T-cell (primary cell): ENCODE measurements at regions not wholly inside any gene's neighbourhood (a gene's known extent, or its start where the extent isn't known, plus 50 kb on each side); places are given as distances from the start of the nearest gene placed in this dataset.

Experiments used
- ATAC-seq, 4 experiments: fragments of 200-7000 bp in 3 of 4; fragments of 150-1000 bp in 1 of 4; cut with Tn5 transposase; replicated peaks in 1 of 4; 1 replicate in 3 of 4; 2 replicates in 1 of 4; pipeline ENCODE4 v1.10.0; 2021; ENCODE audit warnings: moderate library complexity in 3 of 4, mild to moderate bottlenecking in 2 of 4, moderate number of reproducible peaks in 1 of 4
- CTCF ChIA-PET, 2 donors: fragments of 300-600 bp; sonication (Branson Sonifier 250); formaldehyde crosslinking; loops; one replicate each; lab custom pipeline; 2022; ENCODE audit warnings: antibody characterized with exemption in 2 of 2; lab: Charles Lee
- POLR2A ChIA-PET, 2 donors: fragments of 300-600 bp; sonication (Branson Sonifier 250); formaldehyde crosslinking; loops; one replicate each; lab custom pipeline; 2022; ENCODE audit warnings: antibody characterized with exemption in 2 of 2; lab: Charles Lee
- DNase-seq, 35 experiments: peaks; one replicate each; pipeline versions ENCODE4 v3.0.0 to v3.0.0-alpha.2; 2013 to 2023
- H3K27ac ChIP-seq: one replicate; pipeline ENCODE4 v1.5.1; 2013; ENCODE audit warnings: low read length
- H3K27me3 ChIP-seq, 2 experiments: replicated peaks in 1 of 2; 1 replicate in 1 of 2; 2 replicates in 1 of 2; pipeline versions ENCODE4 v1.6.1 to v1.7.0; 2013; ENCODE audit warnings: low read length in 1 of 2, mixed read lengths in 1 of 2; ENCODE audit not compliant: control insufficient read depth in 2 of 2, insufficient read depth in 2 of 2; ENCODE audit errors: extremely low read depth in 1 of 2
- H3K36me3 ChIP-seq, 2 donors: 1 replicate in 1 of 2; 2 replicates in 1 of 2; pipeline versions ENCODE4 v1.6.1 to v1.7.0; 2013; ENCODE audit warnings: low read length in 1 of 2; ENCODE audit not compliant: control insufficient read depth in 2 of 2, insufficient read depth in 1 of 2; ENCODE audit errors: extremely low read depth in 1 of 2
- H3K4me1 ChIP-seq, 2 experiments: 1 replicate in 1 of 2; 2 replicates in 1 of 2; pipeline versions ENCODE4 v1.6.1 to v1.7.0; 2013; ENCODE audit warnings: low read length in 2 of 2, mixed read lengths in 1 of 2; ENCODE audit not compliant: insufficient read depth in 2 of 2, control insufficient read depth in 1 of 2; ENCODE audit errors: extremely low read depth in 1 of 2
- H3K4me3 ChIP-seq, 2 donors: 1 replicate in 1 of 2; 2 replicates in 1 of 2; pipeline versions ENCODE4 v1.5.1 to v1.7.0; 2013; ENCODE audit warnings: mild to moderate bottlenecking in 2 of 2, low read length in 1 of 2, moderate library complexity in 1 of 2; ENCODE audit not compliant: control insufficient read depth in 1 of 2; ENCODE audit errors: extremely low read depth in 1 of 2
- H3K9me3 ChIP-seq: 2 replicates; pipeline ENCODE4 v1.7.0; 2013
- H3K27ac Mint-ChIP-seq, 2 donors: one replicate each; pipeline ENCODE4 v1.8.0; 2020 to 2021; ENCODE audit warnings: mild to moderate bottlenecking in 2 of 2, mixed read lengths in 2 of 2
- H3K27me3 Mint-ChIP-seq, 2 donors: one replicate each; pipeline ENCODE4 v1.8.0; 2021 to 2022; ENCODE audit warnings: mixed read lengths in 2 of 2
- H3K36me3 Mint-ChIP-seq: one replicate; pipeline ENCODE4 v1.8.0; 2021; ENCODE audit warnings: mixed read lengths
- H3K4me1 Mint-ChIP-seq, 3 donors: one replicate each; pipeline ENCODE4 v1.8.0; 2020 to 2022; ENCODE audit warnings: mixed read lengths in 3 of 3, mild to moderate bottlenecking in 1 of 3
- H3K4me3 Mint-ChIP-seq, 3 donors: one replicate each; pipeline ENCODE4 v1.8.0; 2020 to 2022; ENCODE audit warnings: mild to moderate bottlenecking in 3 of 3, mixed read lengths in 3 of 3, moderate library complexity in 3 of 3
- H3K9me3 Mint-ChIP-seq, 3 donors: one replicate each; pipeline ENCODE4 v1.8.0; 2020 to 2022; ENCODE audit warnings: mixed read lengths in 3 of 3
- WGBS: methylation state at CpG from one replicate; pipeline ENCODE4 v1.1.5; 2013; ENCODE audit warnings: missing lambda C conversion rate; ENCODE audit not compliant: insufficient coverage; 5-methylcytosine and 5-hydroxymethylcytosine counted together

DNA sequence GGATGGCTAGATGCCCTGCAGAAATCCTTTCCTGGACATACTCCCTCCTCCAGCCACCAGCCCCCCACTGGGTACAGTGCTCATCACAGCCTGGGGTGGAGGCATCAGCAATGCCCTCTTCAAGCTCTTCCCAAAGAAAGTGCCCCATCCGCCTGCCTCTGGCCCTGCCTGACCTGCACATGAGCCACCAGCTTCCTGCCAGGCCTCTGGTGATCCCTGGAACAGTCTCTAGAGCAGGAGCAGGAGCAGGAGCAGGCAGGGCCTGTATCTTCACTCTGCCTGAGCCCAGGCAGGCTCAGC is 54.1 kb upstream of the CAB39 start:
- no peaks in the 10 kb centered on the region for H3K27me3 Mint-ChIP-seq
- H3K4me3 Mint-ChIP-seq: peak overlapping the region in 1 of 3 donors; percentile 71
- H3K4me3 ChIP-seq: peak overlapping the region in 1 of 2 donors; percentile 17
- H3K4me1 Mint-ChIP-seq: peaks cover 85 to 87% (median 86%) of the 10 kb centered on the region in 3 donors
- DNase-seq: no peak
- H3K27ac ChIP-seq: peak overlapping the region; percentile 63
- H3K27ac Mint-ChIP-seq: peak overlapping the region; percentile 85 to 93
- no peak for ATAC-seq
- H3K27me3 ChIP-seq: no peaks in the 10 kb centered on the region
- WGBS: 50% methylated on average over 1 of the region's 1 CpG
- no peaks in the 10 kb centered on the region for H3K9me3 Mint-ChIP-seq
- ChIA-PET CTCF (interaction anchor here in 1 of 2 donors (0.6 kb wide), 1 partner anchor 944 kb away, joined by 3 read pairs; the partner anchor contains the start of gene DNER), POLR2A (interaction anchor here in 1 of 2 donors (0.6 kb wide), 1 partner anchor 312 kb away, joined by 3 read pairs; no protein-coding TSS in a partner anchor)
- peaks cover 45 to 89% of the 10 kb centered on the region in 2 experiments for H3K4me1 ChIP-seq
- H3K36me3 ChIP-seq: no peaks in the 10 kb centered on the region
- no peaks in the 10 kb centered on the region for H3K36me3 Mint-ChIP-seq
- no peaks in the 10 kb centered on the region for H3K9me3 ChIP-seq

DNA sequence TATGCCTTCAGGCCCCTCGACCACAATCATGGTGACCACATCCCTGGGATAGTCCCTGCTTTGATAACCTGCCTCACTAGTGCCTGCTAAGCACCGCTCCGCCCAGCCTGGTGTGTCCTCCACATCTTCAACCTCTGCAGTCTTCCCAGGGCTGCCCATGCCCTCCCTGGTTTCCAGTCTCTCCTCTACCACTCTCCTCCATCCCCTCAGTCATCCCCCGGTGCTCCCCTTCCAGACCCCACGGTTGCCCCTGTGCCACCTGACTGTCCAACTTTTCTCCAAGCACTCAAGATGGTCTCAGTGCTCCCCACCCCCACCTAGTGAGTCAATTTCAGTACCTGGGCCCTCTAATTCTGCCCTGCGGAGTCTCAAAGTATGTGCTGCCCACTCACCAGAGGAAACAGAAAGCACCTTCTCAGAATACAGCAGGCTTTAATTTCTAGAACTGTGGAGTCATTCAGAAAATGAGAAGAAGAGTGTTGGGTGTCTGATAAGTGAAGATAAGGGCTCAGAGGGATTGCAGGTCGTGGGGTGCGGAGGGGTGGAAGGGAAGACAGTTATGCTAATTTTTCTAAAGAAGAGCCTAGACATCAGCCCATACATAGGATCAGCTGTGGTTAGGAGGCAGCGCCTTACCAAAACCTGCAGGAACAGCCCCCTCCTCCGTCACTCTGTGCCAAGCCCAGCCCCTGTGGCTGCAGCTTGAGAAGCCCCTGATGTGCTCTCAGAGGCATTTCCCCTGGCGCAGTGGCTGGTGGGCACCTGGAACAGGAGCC is 53.6 kb upstream of the CAB39 start:
- POLR2A ChIA-PET: no interaction called here
- no peaks in the 10 kb centered on the region for H3K36me3 Mint-ChIP-seq
- Histone ChIP-seq H3K4me1 (peaks cover 47 to 89% of the 10 kb centered on the region in 2 experiments), H3K36me3 (no peaks in the 10 kb centered on the region), H3K27ac (peak overlapping the region; percentile 63), H3K9me3 (no peaks in the 10 kb centered on the region), H3K27me3 (no peaks in the 10 kb centered on the region), H3K4me3 (peak overlapping the region in 1 of 2 donors; percentile 17)
- no peaks in the 10 kb centered on the region for H3K9me3 Mint-ChIP-seq
- peak in 14 of 35 experiments; percentile 15 to 54 (median 32) for DNase-seq
- CTCF ChIA-PET: no interaction called here
- peak; percentile 7 to 53 (median 17) for ATAC-seq
- peak overlapping the region; percentile 8 to 71 (median 18) for H3K4me3 Mint-ChIP-seq
- peak overlapping the region; percentile 85 to 93 for H3K27ac Mint-ChIP-seq
- H3K27me3 Mint-ChIP-seq: no peaks in the 10 kb centered on the region
- peaks cover 89 to 91% (median 89%) of the 10 kb centered on the region in 3 donors for H3K4me1 Mint-ChIP-seq
- 19% methylated on average over 7 of the region's 11 CpGs for WGBS

DNA sequence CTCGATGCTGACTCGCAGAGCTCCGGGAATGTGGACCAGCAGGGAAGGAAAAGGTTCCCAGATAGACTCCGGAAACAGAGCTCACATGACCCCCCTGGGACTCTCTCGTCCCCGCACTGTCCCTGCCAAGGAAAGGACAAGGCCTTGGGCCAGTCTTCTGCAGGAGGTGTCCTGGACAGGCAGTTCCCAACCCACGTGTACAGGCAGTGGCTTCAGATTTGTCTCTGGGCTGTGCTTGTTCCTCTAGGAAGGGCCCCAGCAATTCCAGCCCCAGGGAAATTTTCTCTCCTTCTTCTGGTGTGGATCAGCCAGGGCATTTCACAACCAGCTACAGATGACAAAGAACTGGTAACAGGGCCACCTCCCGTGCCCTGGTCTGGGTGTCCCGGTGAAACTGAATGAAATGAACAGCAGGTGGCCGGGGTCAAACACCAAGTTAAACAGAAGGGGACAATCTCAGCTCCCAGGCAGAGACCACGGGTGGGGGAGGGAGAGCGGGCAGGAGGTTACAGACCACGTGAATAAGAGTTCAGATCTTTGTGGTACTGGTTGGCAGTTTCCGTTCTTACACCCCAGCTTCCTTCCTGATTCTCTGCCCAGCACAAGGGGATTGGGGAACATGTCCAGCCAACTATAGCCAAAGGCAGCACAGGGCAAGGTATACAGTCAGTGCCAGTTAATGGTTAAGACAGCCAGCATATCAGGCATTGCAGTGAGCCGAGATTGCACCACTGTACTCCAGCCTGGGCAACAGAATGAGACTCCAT is 52.2 kb upstream of the CAB39 start:
- H3K4me1 Mint-ChIP-seq: peaks cover 95 to 97% (median 96%) of the 10 kb centered on the region in 3 donors
- Histone ChIP-seq H3K27me3 (no peaks in the 10 kb centered on the region), H3K4me3 (peak overlapping the region in 1 of 2 donors; percentile 1), H3K9me3 (no peaks in the 10 kb centered on the region), H3K27ac (peak overlapping the region; percentile 64), H3K36me3 (no peaks in the 10 kb centered on the region), H3K4me1 (peaks cover 47 to 95% of the 10 kb centered on the region in 2 experiments)
- H3K27me3 Mint-ChIP-seq: no peaks in the 10 kb centered on the region
- POLR2A ChIA-PET: interaction anchor here in 1 of 2 donors (0.5 kb wide), 1 partner anchor 739 kb away, joined by 3 read pairs; the partner anchor contains the start of gene TRIP12
- H3K36me3 Mint-ChIP-seq: no peaks in the 10 kb centered on the region
- peak in 28 of 35 experiments; percentile 14 to 64 (median 36) for DNase-seq
- H3K27ac Mint-ChIP-seq: peak overlapping the region; percentile 85 to 93
- CTCF ChIA-PET: interaction anchor here in 1 of 2 donors (0.9 to 1.7 kb wide), 4 partner anchors 11 to 54 kb away, joined by 3 to 4 read pairs (median 3); partner anchors contain the start of gene CAB39
- 28% methylated on average over 11 of the region's 15 CpGs for WGBS
- peak overlapping the region; percentile 8 to 71 (median 17) for H3K4me3 Mint-ChIP-seq
- H3K9me3 Mint-ChIP-seq: no peaks in the 10 kb centered on the region
- peak; percentile 24 to 57 (median 38) for ATAC-seq

DNA sequence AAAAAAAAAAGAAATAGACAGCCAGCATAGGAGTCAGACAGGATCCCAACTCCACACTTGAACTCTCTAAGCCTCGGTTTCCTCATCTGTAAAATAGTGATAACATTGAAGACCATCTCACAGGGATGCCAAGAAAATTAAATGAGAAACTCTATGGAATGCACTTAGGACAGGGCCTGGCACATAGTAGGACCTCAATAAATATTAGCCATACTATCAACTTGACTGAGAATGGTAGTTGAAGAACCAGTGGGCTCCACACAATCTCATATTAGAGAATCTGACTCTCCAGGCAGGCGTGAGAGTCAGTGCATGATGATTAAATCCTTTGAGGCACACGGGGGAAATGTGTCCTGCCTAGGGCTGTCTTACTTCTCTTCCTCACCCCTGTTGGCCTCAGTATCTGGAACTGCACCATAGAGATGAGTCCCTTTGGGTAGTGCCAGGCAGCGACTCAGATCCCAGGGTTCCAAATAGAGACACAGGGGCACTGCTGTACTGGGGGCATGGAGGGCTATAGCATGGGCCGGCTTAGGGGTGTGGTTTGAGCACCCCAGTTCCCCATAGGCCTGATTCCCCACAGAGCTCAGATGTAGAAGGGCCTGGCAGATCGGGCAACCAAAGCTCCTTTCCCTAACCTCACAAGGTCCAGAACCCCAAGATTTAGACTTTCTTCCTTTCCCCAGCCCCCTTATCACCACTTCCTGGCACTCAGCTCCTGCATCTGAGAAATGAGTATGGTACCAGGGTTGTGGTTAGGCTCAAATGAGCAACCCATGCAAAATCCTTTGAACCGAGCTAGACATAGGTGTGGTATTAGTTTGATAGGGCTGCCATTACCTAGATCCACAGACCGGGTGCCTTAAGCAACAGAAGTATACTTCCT is 51.3 kb upstream of the CAB39 start:
- Mint-ChIP-seq H3K4me3 (peak overlapping the region in 2 of 3 donors; percentile 13 to 71), H3K27ac (peak overlapping the region; percentile 85 to 93), H3K9me3 (no peaks in the 10 kb centered on the region), H3K36me3 (no peaks in the 10 kb centered on the region), H3K27me3 (no peaks in the 10 kb centered on the region), H3K4me1 (peaks cover 90 to 94% (median 92%) of the 10 kb centered on the region in 3 donors)
- ChIA-PET CTCF (interaction anchor here (0.5 to 1.7 kb wide), 6 partner anchors 10 to 501 kb away, joined by 3 to 7 read pairs (median 4); partner anchors contain the start of gene CAB39 (in 1 of the 2)), POLR2A (interaction anchor here in 1 of 2 donors (0.6 kb wide), 1 partner anchor 275 kb away, joined by 3 read pairs; no protein-coding TSS in a partner anchor)
- DNase-seq (peak in 17 of 35 experiments; percentile 25 to 69 (median 42)), ATAC-seq (peak; percentile 71 to 82 (median 78))
- peaks cover 47 to 99% of the 10 kb centered on the region in 2 experiments for H3K4me1 ChIP-seq
- H3K27me3 ChIP-seq: no peaks in the 10 kb centered on the region
- peak overlapping the region; percentile 64 for H3K27ac ChIP-seq
- no peaks in the 10 kb centered on the region for H3K9me3 ChIP-seq
- WGBS: 30% methylated on average over 2 of the region's 8 CpGs
- no peaks in the 10 kb centered on the region for H3K36me3 ChIP-seq
- peak overlapping the region in 1 of 2 donors; percentile 1 for H3K4me3 ChIP-seq
